ENCODE measurements at regions not wholly inside any gene's neighbourhood (a gene's known extent, or its start where the extent isn't known, plus 50 kb on each side); places are given as distances from the start of the nearest gene placed in this dataset.

- Histone ChIP-seq H2BK12ac (ENCODE audit: low read depth, low read length) (no peak overlapping the region), H3K18ac (ENCODE audit: extremely low read depth, low read length) (no peak overlapping the region), H3K56ac (replicated peaks; ENCODE audit: insufficient read length, low read depth, low read length) (no peak overlapping the region), H3K27ac (ENCODE audit: low read depth, low read length) (no peak overlapping the region), H3K79me1 (ENCODE audit: low read depth, low read length) (no peaks in the 10 kb centered on the region), H4K5ac (ENCODE audit: insufficient read length, low read depth, low read length) (no peak overlapping the region), H3K4me1 (replicated peaks in 1 of 4; ENCODE audit: control insufficient read depth in 3 of 4, insufficient read depth in 4 of 4, low read length in 3 of 4) (peaks cover 0 to 3% (median 0%) of the 10 kb centered on the region in 4 experiments; a peak in 1 of 7 replicates), H3K4me2 (ENCODE audit: insufficient read depth in 1 of 2, low read depth in 2 of 2, low read length in 2 of 2) (no peak overlapping the region), H2BK5ac (ENCODE audit: low read depth, low read length) (no peak overlapping the region), H3K79me2 (ENCODE audit: control insufficient read depth in 1 of 2, insufficient read depth in 2 of 2, low read length in 2 of 2) (no peaks in the 10 kb centered on the region), H3K4ac (replicated peaks; ENCODE audit: insufficient read length, low read depth, low read length) (no peak overlapping the region), H2BK120ac (replicated peaks; ENCODE audit: low read depth, low read length) (no peak overlapping the region), H3K23ac (ENCODE audit: insufficient read length) (no peak overlapping the region), H4K8ac (ENCODE audit: extremely low read depth, insufficient read depth, low read length) (no peak overlapping the region), H2BK20ac (ENCODE audit: low read length) (no peak overlapping the region), H3K23me2 (ENCODE audit: low read depth, low read length) (no peaks in the 10 kb centered on the region), H3K9me3 (ENCODE audit: insufficient read depth in 2 of 2, low read depth in 1 of 2, low read length in 1 of 2) (no peaks in the 10 kb centered on the region), H3K36me3 (ENCODE audit: control insufficient read depth in 2 of 4, insufficient read depth in 4 of 4, low read length in 3 of 4) (no peaks in the 10 kb centered on the region), H4K91ac (replicated peaks; ENCODE audit: insufficient read length, low read length) (no peak overlapping the region), H2AFZ (ENCODE audit: low read length) (no peak overlapping the region), H2AK5ac (ENCODE audit: low read depth, low read length) (no peak overlapping the region), H3K9ac (replicated peaks in 1 of 4; ENCODE audit: extremely low read depth in 1 of 4, low read depth in 3 of 4, low read length in 3 of 4) (no peak overlapping the region), H3K27me3 (replicated peaks in 1 of 4; ENCODE audit: control insufficient read depth in 3 of 4, extremely low read depth in 1 of 4, insufficient read depth in 3 of 4, low read length in 3 of 4) (no peaks in the 10 kb centered on the region), H4K20me1 (replicated peaks in 1 of 2; ENCODE audit: control insufficient read depth in 1 of 2, insufficient read depth in 2 of 2, low read length in 2 of 2) (no peaks in the 10 kb centered on the region), H3K14ac (ENCODE audit: insufficient read length) (no peak overlapping the region), H3K4me3 (ENCODE audit: extremely low read depth in 1 of 4, insufficient read depth in 2 of 4, low read depth in 3 of 4, low read length in 4 of 4) (no peak overlapping the region), H2BK15ac (ENCODE audit: low read length) (no peak overlapping the region)
- TF ChIP-seq EP300 (IDR thresholded peaks at IDR 0.05; ENCODE audit: borderline replicate concordance in 1 of 2, low read depth in 2 of 2, low read length in 2 of 2) (no peak), TAF1 (IDR thresholded peaks at IDR 0.05; ENCODE audit: low read depth, low read length) (no peak), ZNF274 (IDR thresholded peaks at IDR 0.05; ENCODE audit: borderline replicate concordance, extremely low read depth, low read length) (no peak), SIRT6 (IDR thresholded peaks at IDR 0.05; ENCODE audit: low read length) (no peak), FOSL1 (IDR thresholded peaks at IDR 0.05; ENCODE audit: insufficient read depth, low read depth, low read length) (no peak), CREB1 (IDR thresholded peaks at IDR 0.05) (no peak), RNF2 (IDR thresholded peaks at IDR 0.05; ENCODE audit: borderline replicate concordance, low read depth, low read length, missing control alignments, poor library complexity, severe bottlenecking) (no peak), CHD1 (IDR thresholded peaks at IDR 0.05; ENCODE audit: low read depth, low read length) (no peak)
- DNase-seq (ENCODE audit: low read depth in 1 of 2, low spot score in 2 of 2) (no peak), FAIRE-seq (no peak)
- ChIA-PET CTCF (ENCODE audit: partially characterized antibody) (interaction anchor here (1.1 to 1.3 kb wide), 2 partner anchors 11 to 360 kb away, joined by 3 read pairs; no protein-coding TSS in a partner anchor), POLR2A (ENCODE audit: partially characterized antibody) (no interaction called here)
- 86% methylated on average over 1 of the region's 1 CpG; no CpG with 5 or more reads in 1 of the 2 experiments for WGBS, 2 experiments (ENCODE audit: extremely low coverage in 1 of 2, insufficient coverage in 1 of 2, insufficient read length in 1 of 2, insufficient replicate concordance in 2 of 2, low coverage in 1 of 2, low lambda C conversion rate in 2 of 2, missing lambda C conversion rate in 1 of 2)
These were observed 218.3 kb upstream of the HAND2 start for GRCh38 chr4:173748353-173748752.
